Transverse colon (tissue), 4 donors: ENCODE measurements at regions not wholly inside any gene's neighbourhood (a gene's known extent, or its start where the extent isn't known, plus 50 kb on each side); places are given as distances from the start of the nearest gene placed in this dataset.
A peak's percentile ranks its signal among the peaks of the same experiment; 100 is the strongest.

Experiments used
- DNase-seq: peaks from one replicate; pipeline ENCODE4 v3.0.0-alpha.2; 2019
- H3K27ac ChIP-seq, 4 donors: fragments of 200-600 bp; sonication (generic); 2 replicates each; pipeline ENCODE4 v1.5.1; 2016 to 2018; ENCODE audit warnings: inconsistent platforms in 4 of 4
- H3K27me3 ChIP-seq: fragments of 200-600 bp; sonication (generic); 2 replicates; pipeline ENCODE4 v1.5.1; 2017; ENCODE audit warnings: inconsistent platforms
- H3K36me3 ChIP-seq, 4 donors: fragments of 200-600 bp; sonication (generic); 2 replicates each; pipeline ENCODE4 v1.5.1; 2017 to 2019; ENCODE audit warnings: inconsistent platforms in 4 of 4
- H3K4me1 ChIP-seq, 4 donors: fragments of 200-600 bp; sonication (generic); 2 replicates each; pipeline ENCODE4 v1.5.1; 2017 to 2020; ENCODE audit warnings: inconsistent platforms in 4 of 4
- H3K4me3 ChIP-seq, 4 donors: fragments of 200-600 bp; sonication (generic); 1 replicate in 1 of 4; 2 replicates in 3 of 4; pipeline versions ENCODE4 v1.5.1 to v1.6.1; 2017 to 2019; ENCODE audit warnings: inconsistent platforms in 4 of 4
- H3K9me3 ChIP-seq, 2 donors: fragments of 200-600 bp; sonication (generic); 2 replicates each; pipeline ENCODE4 v1.5.1; 2017 to 2019; ENCODE audit warnings: inconsistent platforms in 2 of 2
- CTCF ChIP-seq, 5 experiments: fragments of 200-600 bp in 3 of 5; fragments of 450-650 bp in 2 of 5; sonication (generic) in 3 of 5; IDR thresholded peaks; 1 replicate in 2 of 5; 2 replicates in 3 of 5; pipeline ENCODE4 v1.5.1; 2016 to 2017; ENCODE audit warnings: antibody characterized with exemption in 5 of 5, inconsistent platforms in 3 of 5, mild to moderate bottlenecking in 2 of 5, moderate library complexity in 1 of 5
- EP300 ChIP-seq: sonication (generic); formaldehyde crosslinking; IDR thresholded peaks from one replicate; pipeline ENCODE4 v1.6.1; 2017; ENCODE audit warnings: antibody characterized with exemption, low read depth
- POLR2A ChIP-seq: fragments of 450-650 bp; IDR thresholded peaks from one replicate; pipeline ENCODE4 v1.6.1; 2016; ENCODE audit warnings: antibody characterized with exemption, mild to moderate bottlenecking, moderate library complexity
- POLR2AphosphoS5 ChIP-seq, 3 donors: sonication (generic); formaldehyde crosslinking; IDR thresholded peaks; one replicate each; pipeline ENCODE4 v1.6.1; 2016; ENCODE audit warnings: antibody characterized with exemption in 3 of 3
- WGBS, 2 donors: methylation state at CpG; one replicate each; pipeline ENCODE4 v1.1.5; 2018; ENCODE audit warnings: low coverage in 1 of 2; 5-methylcytosine and 5-hydroxymethylcytosine counted together
- in situ Hi-C, 4 donors: fragments of 200-750 bp; cut with MboI; loops; one replicate each; pipeline versions ENCODE4 v1.15.0 to v1.15.1; 2017; ENCODE audit warnings: low sequenced_read_pairs in 3 of 4, low pct_ligation_motif_present in 1 of 4, low pct_unique_long_range_greater_than_20kb in 1 of 4
- intact Hi-C: fragments of 100-400 bp; cut with DNase I; formaldehyde crosslinking; loops from one replicate; pipeline ENCODE4 v1.15.1; 2023; ENCODE audit warnings: low total_unique reads

DNA sequence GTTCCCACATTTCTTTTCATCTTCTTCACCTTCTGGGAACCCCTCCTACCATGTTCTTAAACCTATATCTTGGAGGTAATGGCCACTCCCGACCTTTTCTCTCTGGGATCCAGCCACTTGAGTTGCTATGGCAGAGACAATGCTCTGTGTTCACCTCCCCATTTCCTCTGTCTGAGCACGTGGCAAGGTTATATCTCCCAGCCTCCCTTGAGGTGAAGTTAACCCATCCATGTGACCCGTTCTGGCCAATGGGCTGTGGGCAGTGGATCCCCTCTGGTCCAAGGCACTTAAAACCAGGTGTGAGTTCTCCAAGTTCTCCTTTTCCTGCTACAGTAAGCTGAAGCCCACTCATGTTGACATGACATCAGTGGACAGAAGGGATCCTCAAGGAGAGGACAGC is 261.4 kb downstream of the LRFN2 start:
- no peaks in the 10 kb centered on the region for H3K36me3 ChIP-seq
- 33% methylated on average over 3 of the region's 3 CpGs; no CpG with 5 or more reads in 1 of the 2 donors for WGBS, 2 donors
- H3K4me1 ChIP-seq: peaks cover 0 to 4% (median 0%) of the 10 kb centered on the region in 4 donors
- no peak overlapping the region for H3K4me3 ChIP-seq
- no peaks in the 10 kb centered on the region for H3K9me3 ChIP-seq
- intact Hi-C loops (no loop called here), in situ Hi-C loops (loop anchor here in 2 of 4 donors (25.0 kb wide), 1 partner anchor 487 kb away; no protein-coding TSS in a partner anchor)
- no peak for DNase-seq
- no peak for TF ChIP-seq CTCF (IDR thresholded peaks at IDR 0.05)
- no peak for TF ChIP-seq POLR2A
- no peak for TF ChIP-seq EP300
- TF ChIP-seq POLR2AphosphoS5 (IDR thresholded peaks at IDR 0.05): no peak
- peaks cover 5% of the 10 kb centered on the region for H3K27me3 ChIP-seq
- no peak overlapping the region for H3K27ac ChIP-seq

DNA sequence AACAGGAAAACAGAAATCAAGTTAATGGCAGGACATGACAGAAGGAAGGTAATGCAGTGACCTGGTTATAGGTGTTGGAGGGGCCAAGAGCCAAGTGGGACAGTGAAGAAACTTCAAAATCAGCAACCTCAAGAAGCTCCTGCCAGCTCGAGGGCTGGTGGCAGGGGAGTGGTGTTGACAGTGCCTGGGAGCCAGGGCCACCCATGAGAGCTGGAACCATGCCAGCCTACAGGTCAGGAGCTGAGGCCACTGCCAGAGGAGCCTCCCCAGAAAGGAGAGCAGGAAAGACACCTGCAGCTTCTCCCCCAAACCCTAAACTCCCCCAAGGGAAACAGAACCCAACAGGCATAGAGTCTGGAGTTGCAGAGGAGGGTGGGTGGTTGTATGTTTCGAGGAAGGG is 262.1 kb downstream of the LRFN2 start:
- TF ChIP-seq CTCF (IDR thresholded peaks at IDR 0.05): no peak
- TF ChIP-seq POLR2A: no peak
- TF ChIP-seq POLR2AphosphoS5 (IDR thresholded peaks at IDR 0.05): no peak
- no peak for TF ChIP-seq EP300

GRCh38 chr6:40323881-40324634 is 263.1 kb downstream of the LRFN2 start:
- Histone ChIP-seq H3K4me1 (peaks cover 0 to 4% (median 0%) of the 10 kb centered on the region in 4 donors), H3K9me3 (no peaks in the 10 kb centered on the region), H3K36me3 (no peaks in the 10 kb centered on the region), H3K27me3 (peaks cover 5% of the 10 kb centered on the region), H3K4me3 (no peak overlapping the region), H3K27ac (no peak overlapping the region)
- 66 to 80% methylated on average over 3 to 8 of the region's 8 CpGs for WGBS, 2 donors
- in situ Hi-C loops: loop anchor here (25.0 kb wide), 3 partner anchors 437 to 962 kb away; no protein-coding TSS in a partner anchor
- no peak for DNase-seq
- intact Hi-C loops: no loop called here
- no peak for TF ChIP-seq POLR2A
- TF ChIP-seq CTCF (IDR thresholded peaks at IDR 0.05): no peak
- TF ChIP-seq EP300: no peak
- TF ChIP-seq POLR2AphosphoS5 (IDR thresholded peaks at IDR 0.05): no peak

More for the DNA sequence above, 262.1 kb downstream of the LRFN2 start:
- in situ Hi-C loops: loop anchor here in 2 of 4 donors (25.0 kb wide), 1 partner anchor 487 kb away; no protein-coding TSS in a partner anchor
- peak; percentile 19 for DNase-seq
- Histone ChIP-seq H3K9me3 (no peaks in the 10 kb centered on the region), H3K4me1 (peaks cover 0 to 4% (median 0%) of the 10 kb centered on the region in 4 donors), H3K27me3 (peaks cover 5% of the 10 kb centered on the region), H3K27ac (no peak overlapping the region), H3K36me3 (no peaks in the 10 kb centered on the region), H3K4me3 (no peak overlapping the region)
- intact Hi-C loops: no loop called here
- WGBS, 2 donors: 50% methylated on average over 2 of the region's 2 CpGs; no CpG with 5 or more reads in 1 of the 2 donors

DNA sequence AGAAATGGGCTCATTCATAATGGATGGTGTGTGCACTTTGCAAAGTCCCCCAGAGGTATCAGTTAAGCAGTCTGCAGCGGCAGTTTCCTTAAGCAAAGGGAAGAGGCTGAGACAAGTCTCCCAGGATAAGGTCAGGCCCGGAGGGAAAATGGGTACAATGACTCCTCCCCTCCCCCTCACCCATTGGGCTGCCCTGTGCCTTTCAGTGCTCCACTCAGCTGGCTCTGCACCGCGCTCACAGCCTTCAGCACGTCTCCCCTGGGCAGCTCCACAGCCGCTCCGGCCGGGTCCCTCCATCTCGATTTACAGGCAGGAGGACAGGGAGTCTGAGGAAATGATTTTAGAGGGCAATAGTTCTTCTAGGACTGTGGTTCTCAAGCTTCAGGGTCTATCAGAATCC is 264.8 kb downstream of the LRFN2 start:
- intact Hi-C loops: no loop called here
- in situ Hi-C loops: loop anchor here (25.0 kb wide), 3 partner anchors 435 to 960 kb away; no protein-coding TSS in a partner anchor

More for the DNA sequence above, 264.8 kb downstream of the LRFN2 start:
- no peaks in the 10 kb centered on the region for H3K9me3 ChIP-seq
- no peak overlapping the region for H3K4me3 ChIP-seq
- peaks cover 5% of the 10 kb centered on the region for H3K27me3 ChIP-seq
- no peak for DNase-seq
- no peak overlapping the region for H3K27ac ChIP-seq
- no peaks in the 10 kb centered on the region for H3K36me3 ChIP-seq
- WGBS, 2 donors: 70 to 88% methylated on average over 2 to 9 of the region's 9 CpGs
- no peak for TF ChIP-seq POLR2AphosphoS5 (IDR thresholded peaks at IDR 0.05)
- no peak for TF ChIP-seq POLR2A
- no peak for TF ChIP-seq CTCF (IDR thresholded peaks at IDR 0.05)
- TF ChIP-seq EP300: no peak
- peaks cover 0 to 4% (median 0%) of the 10 kb centered on the region in 4 donors for H3K4me1 ChIP-seq
